ENCODE measurements at regions not wholly inside any gene's neighbourhood (a gene's known extent, or its start where the extent isn't known, plus 50 kb on each side); places are given as distances from the start of the nearest gene placed in this dataset.

- Histone ChIP-seq H3K27me3 (ENCODE audit: insufficient read depth, insufficient read length) (no peaks in the 10 kb centered on the region), H3K4me1 (ENCODE audit: insufficient read depth, insufficient read length) (no peaks in the 10 kb centered on the region), H3K9me3 (ENCODE audit: insufficient read depth, low read length) (no peaks in the 10 kb centered on the region; the same call in none of the 2 replicates), H3K9ac (ENCODE audit: insufficient read length, low read depth) (no peak overlapping the region), H3K36me3 (ENCODE audit: insufficient read depth, insufficient read length, low read length) (no peaks in the 10 kb centered on the region), H3K4me3 (ENCODE audit: insufficient read length, low read depth) (no peak overlapping the region)
- DNase-seq (ENCODE audit: low read depth, low spot score): no peak
- TF ChIP-seq ZNF274 (IDR thresholded peaks at IDR 0.05; ENCODE audit: low read depth, low read length): no peak
- TF ChIP-seq SUZ12 (IDR thresholded peaks at IDR 0.05; ENCODE audit: extremely low read depth, insufficient read depth, insufficient read length): no peak
- TF ChIP-seq YY1 (IDR thresholded peaks at IDR 0.05; ENCODE audit: insufficient read depth, insufficient read length): no peak
Measured at GRCh38 chr18:990197-990596, 85.5 kb downstream of the ADCYAP1 start.

GRCh38 chr18:991441-991840, 86.8 kb downstream of the ADCYAP1 start:
- no peaks in the 10 kb centered on the region; the same call in none of the 2 replicates for H3K9me3 ChIP-seq (ENCODE audit: insufficient read depth, low read length)
- H3K4me1 ChIP-seq (ENCODE audit: insufficient read depth, insufficient read length): no peaks in the 10 kb centered on the region
- DNase-seq (ENCODE audit: low read depth, low spot score): no peak
- H3K9ac ChIP-seq (ENCODE audit: insufficient read length, low read depth): no peak overlapping the region
- TF ChIP-seq SUZ12 (IDR thresholded peaks at IDR 0.05; ENCODE audit: extremely low read depth, insufficient read depth, insufficient read length) (no peak), ZNF274 (IDR thresholded peaks at IDR 0.05; ENCODE audit: low read depth, low read length) (no peak), YY1 (IDR thresholded peaks at IDR 0.05; ENCODE audit: insufficient read depth, insufficient read length) (no peak)
- no peaks in the 10 kb centered on the region for H3K36me3 ChIP-seq (ENCODE audit: insufficient read depth, insufficient read length, low read length)
- no peaks in the 10 kb centered on the region for H3K27me3 ChIP-seq (ENCODE audit: insufficient read depth, insufficient read length)
- no peak overlapping the region for H3K4me3 ChIP-seq (ENCODE audit: insufficient read length, low read depth)

- Histone ChIP-seq H3K27me3 (ENCODE audit: insufficient read depth, insufficient read length) (no peaks in the 10 kb centered on the region), H3K9ac (ENCODE audit: insufficient read length, low read depth) (no peak overlapping the region), H3K4me1 (ENCODE audit: insufficient read depth, insufficient read length) (no peaks in the 10 kb centered on the region), H3K4me3 (ENCODE audit: insufficient read length, low read depth) (no peak overlapping the region), H3K9me3 (ENCODE audit: insufficient read depth, low read length) (no peaks in the 10 kb centered on the region; the same call in none of the 2 replicates), H3K36me3 (ENCODE audit: insufficient read depth, insufficient read length, low read length) (no peaks in the 10 kb centered on the region)
- DNase-seq (ENCODE audit: low read depth, low spot score): no peak
- TF ChIP-seq ZNF274 (IDR thresholded peaks at IDR 0.05; ENCODE audit: low read depth, low read length) (no peak), YY1 (IDR thresholded peaks at IDR 0.05; ENCODE audit: insufficient read depth, insufficient read length) (no peak), SUZ12 (IDR thresholded peaks at IDR 0.05; ENCODE audit: extremely low read depth, insufficient read depth, insufficient read length) (no peak)
Measured at GRCh38 chr18:993560-993959, 88.9 kb downstream of the ADCYAP1 start.

- H3K9ac ChIP-seq (ENCODE audit: insufficient read length, low read depth): no peak overlapping the region
- no peaks in the 10 kb centered on the region for H3K36me3 ChIP-seq (ENCODE audit: insufficient read depth, insufficient read length, low read length)
- no peak for TF ChIP-seq SUZ12 (IDR thresholded peaks at IDR 0.05; ENCODE audit: extremely low read depth, insufficient read depth, insufficient read length)
- no peak for TF ChIP-seq YY1 (IDR thresholded peaks at IDR 0.05; ENCODE audit: insufficient read depth, insufficient read length)
- no peak for TF ChIP-seq ZNF274 (IDR thresholded peaks at IDR 0.05; ENCODE audit: low read depth, low read length)
- no peaks in the 10 kb centered on the region for H3K27me3 ChIP-seq (ENCODE audit: insufficient read depth, insufficient read length)
- H3K9me3 ChIP-seq (ENCODE audit: insufficient read depth, low read length): no peaks in the 10 kb centered on the region; the same call in none of the 2 replicates
- H3K4me3 ChIP-seq (ENCODE audit: insufficient read length, low read depth): no peak overlapping the region
- no peaks in the 10 kb centered on the region for H3K4me1 ChIP-seq (ENCODE audit: insufficient read depth, insufficient read length)
- no peak for DNase-seq (ENCODE audit: low read depth, low spot score)
Measured at GRCh38 chr18:995629-996028, 91.0 kb downstream of the ADCYAP1 start.

GRCh38 chr18:997499-997898, 92.8 kb downstream of the ADCYAP1 start:
- DNase-seq (ENCODE audit: low read depth, low spot score): no peak
- TF ChIP-seq ZNF274 (IDR thresholded peaks at IDR 0.05; ENCODE audit: low read depth, low read length) (no peak), YY1 (IDR thresholded peaks at IDR 0.05; ENCODE audit: insufficient read depth, insufficient read length) (no peak), SUZ12 (IDR thresholded peaks at IDR 0.05; ENCODE audit: extremely low read depth, insufficient read depth, insufficient read length) (no peak)
- Histone ChIP-seq H3K9ac (ENCODE audit: insufficient read length, low read depth) (no peak overlapping the region), H3K36me3 (ENCODE audit: insufficient read depth, insufficient read length, low read length) (no peaks in the 10 kb centered on the region), H3K4me3 (ENCODE audit: insufficient read length, low read depth) (no peak overlapping the region), H3K9me3 (ENCODE audit: insufficient read depth, low read length) (peaks cover 2% of the 10 kb centered on the region), H3K27me3 (ENCODE audit: insufficient read depth, insufficient read length) (no peaks in the 10 kb centered on the region), H3K4me1 (ENCODE audit: insufficient read depth, insufficient read length) (no peaks in the 10 kb centered on the region)

GRCh38 chr18:998936-999335, 94.3 kb downstream of the ADCYAP1 start:
- Histone ChIP-seq H3K9me3 (ENCODE audit: insufficient read depth, low read length) (peaks cover 11% of the 10 kb centered on the region; the same call in 1 of the 2 replicates), H3K4me1 (ENCODE audit: insufficient read depth, insufficient read length) (no peaks in the 10 kb centered on the region), H3K36me3 (ENCODE audit: insufficient read depth, insufficient read length, low read length) (no peaks in the 10 kb centered on the region), H3K4me3 (ENCODE audit: insufficient read length, low read depth) (no peak overlapping the region), H3K9ac (ENCODE audit: insufficient read length, low read depth) (no peak overlapping the region), H3K27me3 (ENCODE audit: insufficient read depth, insufficient read length) (no peaks in the 10 kb centered on the region)
- no peak for TF ChIP-seq SUZ12 (IDR thresholded peaks at IDR 0.05; ENCODE audit: extremely low read depth, insufficient read depth, insufficient read length)
- TF ChIP-seq ZNF274 (IDR thresholded peaks at IDR 0.05; ENCODE audit: low read depth, low read length): no peak
- no peak for TF ChIP-seq YY1 (IDR thresholded peaks at IDR 0.05; ENCODE audit: insufficient read depth, insufficient read length)
- DNase-seq (ENCODE audit: low read depth, low spot score): no peak

GRCh38 chr18:1002653-1003178, 98.0 kb downstream of the ADCYAP1 start:
- no peak for DNase-seq (ENCODE audit: low read depth, low spot score)
- Histone ChIP-seq H3K36me3 (ENCODE audit: insufficient read depth, insufficient read length, low read length) (no peaks in the 10 kb centered on the region), H3K27me3 (ENCODE audit: insufficient read depth, insufficient read length) (no peaks in the 10 kb centered on the region), H3K9ac (ENCODE audit: insufficient read length, low read depth) (no peak overlapping the region), H3K4me3 (ENCODE audit: insufficient read length, low read depth) (no peak overlapping the region), H3K9me3 (ENCODE audit: insufficient read depth, low read length) (peaks cover 11% of the 10 kb centered on the region; the same call in 1 of the 2 replicates), H3K4me1 (ENCODE audit: insufficient read depth, insufficient read length) (no peaks in the 10 kb centered on the region)
- TF ChIP-seq YY1 (IDR thresholded peaks at IDR 0.05; ENCODE audit: insufficient read depth, insufficient read length) (no peak), ZNF274 (IDR thresholded peaks at IDR 0.05; ENCODE audit: low read depth, low read length) (no peak), SUZ12 (IDR thresholded peaks at IDR 0.05; ENCODE audit: extremely low read depth, insufficient read depth, insufficient read length) (no peak)

Data from NT2/D1 (cell line).